ENCODE measurements at regions not wholly inside any gene's neighbourhood (a gene's known extent, or its start where the extent isn't known, plus 50 kb on each side); places are given as distances from the start of the nearest gene placed in this dataset.

DNA sequence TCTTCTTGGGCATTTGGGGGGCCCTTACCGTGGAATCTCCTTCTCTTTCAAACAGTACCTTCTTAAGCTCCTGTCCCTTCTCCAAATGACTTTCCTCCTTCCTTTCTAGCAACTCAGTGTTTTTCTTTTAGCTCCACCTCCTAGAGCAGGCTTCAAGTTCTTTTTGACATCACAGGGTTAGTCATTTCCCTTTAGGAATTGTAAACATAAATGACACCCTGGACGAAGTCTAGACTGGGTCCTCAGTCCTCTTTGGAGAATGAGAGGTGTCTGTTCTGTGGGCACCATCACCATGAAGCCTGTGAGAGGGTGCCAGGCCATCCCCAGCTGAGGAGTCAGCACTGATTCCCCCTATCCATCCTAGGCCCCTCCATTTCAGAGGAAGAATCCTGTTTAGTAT is 94.7 kb downstream of the SALL1 start:
- H2AFZ ChIP-seq (ENCODE audit: low read length), result no peak overlapping the region
- no peaks in the 10 kb centered on the region for H3K36me3 ChIP-seq (ENCODE audit: low read depth, low read length)
- ATAC-seq (no peak), DNase-seq (no peak)
- no peak overlapping the region for H3K4me3 ChIP-seq (ENCODE audit: low read length)
- intact Hi-C loops (cut with micrococcal nuclease), result no loop called here
- no peaks in the 10 kb centered on the region for H3K4me1 ChIP-seq (ENCODE audit: insufficient read depth, low read length)
- TF ChIP-seq, protein P1, sequence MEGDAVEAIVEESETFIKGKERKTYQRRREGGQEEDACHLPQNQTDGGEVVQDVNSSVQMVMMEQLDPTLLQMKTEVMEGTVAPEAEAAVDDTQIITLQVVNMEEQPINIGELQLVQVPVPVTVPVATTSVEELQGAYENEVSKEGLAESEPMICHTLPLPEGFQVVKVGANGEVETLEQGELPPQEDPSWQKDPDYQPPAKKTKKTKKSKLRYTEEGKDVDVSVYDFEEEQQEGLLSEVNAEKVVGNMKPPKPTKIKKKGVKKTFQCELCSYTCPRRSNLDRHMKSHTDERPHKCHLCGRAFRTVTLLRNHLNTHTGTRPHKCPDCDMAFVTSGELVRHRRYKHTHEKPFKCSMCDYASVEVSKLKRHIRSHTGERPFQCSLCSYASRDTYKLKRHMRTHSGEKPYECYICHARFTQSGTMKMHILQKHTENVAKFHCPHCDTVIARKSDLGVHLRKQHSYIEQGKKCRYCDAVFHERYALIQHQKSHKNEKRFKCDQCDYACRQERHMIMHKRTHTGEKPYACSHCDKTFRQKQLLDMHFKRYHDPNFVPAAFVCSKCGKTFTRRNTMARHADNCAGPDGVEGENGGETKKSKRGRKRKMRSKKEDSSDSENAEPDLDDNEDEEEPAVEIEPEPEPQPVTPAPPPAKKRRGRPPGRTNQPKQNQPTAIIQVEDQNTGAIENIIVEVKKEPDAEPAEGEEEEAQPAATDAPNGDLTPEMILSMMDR (conservative IDR thresholded peaks at IDR 0.05; ENCODE audit: low read depth, low read length), result no peak
- TF ChIP-seq EZH2 (IDR thresholded peaks at IDR 0.05; ENCODE audit: low read length, unreplicated experiment), result no peak
- TF ChIP-seq EZH2phosphoT487 (IDR thresholded peaks at IDR 0.05; ENCODE audit: borderline replicate concordance, low read length), result no peak
- no peak overlapping the region for H3K9ac ChIP-seq (ENCODE audit: low read length)
- POLR2A ChIA-PET (ENCODE audit: unreplicated experiment), result no interaction called here
- H3K79me2 ChIP-seq (ENCODE audit: low read length), result no peaks in the 10 kb centered on the region
- no peaks in the 10 kb centered on the region for H3K27me3 ChIP-seq (ENCODE audit: low read length)
- H3K4me2 ChIP-seq (ENCODE audit: low read length), result no peak overlapping the region
- no peaks in the 10 kb centered on the region for H4K20me1 ChIP-seq (ENCODE audit: low read length)
- no peaks in the 10 kb centered on the region for H3K9me3 ChIP-seq (ENCODE audit: low read length)
- no peaks in the 10 kb centered on the region for H3K9me2 ChIP-seq (replicated peaks; ENCODE audit: low read length)
- no TSS peak for BruUV-seq (replicated peaks)
- CTCF ChIA-PET, result no interaction called here
- H3F3A ChIP-seq (ENCODE audit: low read length, unreplicated experiment), result no peaks in the 10 kb centered on the region
- H3K27ac ChIP-seq (ENCODE audit: low read length), result no peak overlapping the region

DNA sequence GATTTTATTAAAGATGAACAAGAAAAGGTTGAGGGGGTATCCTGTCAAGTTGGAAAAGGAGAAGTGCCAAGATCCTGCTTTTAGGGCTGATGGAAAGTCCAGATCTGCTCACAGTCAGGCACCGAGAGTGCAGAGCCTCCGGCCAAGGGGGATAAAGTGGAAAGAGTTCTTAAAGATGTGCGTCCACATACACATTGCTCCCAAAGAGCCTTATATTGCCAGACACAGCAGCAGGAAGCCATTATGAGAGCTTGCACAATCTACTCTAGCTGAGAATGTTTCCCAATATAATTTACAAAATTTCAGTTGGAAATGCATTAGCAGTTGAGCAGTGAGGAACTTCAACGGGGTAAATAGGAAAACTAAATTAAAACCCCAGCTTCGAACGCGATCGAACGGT is 95.6 kb downstream of the SALL1 start:
- intact Hi-C loops (cut with micrococcal nuclease), result no loop called here
- Histone ChIP-seq H3K27me3 (ENCODE audit: low read length) (no peaks in the 10 kb centered on the region), H3K9me3 (ENCODE audit: low read length) (no peaks in the 10 kb centered on the region), H3K4me1 (ENCODE audit: insufficient read depth, low read length) (no peaks in the 10 kb centered on the region), H3K4me3 (ENCODE audit: low read length) (no peak overlapping the region), H3K9me2 (replicated peaks; ENCODE audit: low read length) (no peaks in the 10 kb centered on the region), H3K27ac (ENCODE audit: low read length) (no peak overlapping the region), H3F3A (ENCODE audit: low read length, unreplicated experiment) (no peaks in the 10 kb centered on the region), H3K36me3 (ENCODE audit: low read depth, low read length) (no peaks in the 10 kb centered on the region), H3K79me2 (ENCODE audit: low read length) (no peaks in the 10 kb centered on the region), H2AFZ (ENCODE audit: low read length) (no peak overlapping the region), H3K9ac (ENCODE audit: low read length) (no peak overlapping the region), H4K20me1 (ENCODE audit: low read length) (no peaks in the 10 kb centered on the region), H3K4me2 (ENCODE audit: low read length) (no peak overlapping the region)
- no peak for ATAC-seq
- no peak for DNase-seq
- no TSS peak for BruUV-seq (replicated peaks)
- ChIA-PET CTCF (no interaction called here), POLR2A (ENCODE audit: unreplicated experiment) (no interaction called here)
- TF ChIP-seq, protein P1 (conservative IDR thresholded peaks at IDR 0.05; ENCODE audit: low read depth, low read length), result no peak
- TF ChIP-seq EZH2phosphoT487 (IDR thresholded peaks at IDR 0.05; ENCODE audit: borderline replicate concordance, low read length) (no peak), EZH2 (IDR thresholded peaks at IDR 0.05; ENCODE audit: low read length, unreplicated experiment) (no peak)

DNA sequence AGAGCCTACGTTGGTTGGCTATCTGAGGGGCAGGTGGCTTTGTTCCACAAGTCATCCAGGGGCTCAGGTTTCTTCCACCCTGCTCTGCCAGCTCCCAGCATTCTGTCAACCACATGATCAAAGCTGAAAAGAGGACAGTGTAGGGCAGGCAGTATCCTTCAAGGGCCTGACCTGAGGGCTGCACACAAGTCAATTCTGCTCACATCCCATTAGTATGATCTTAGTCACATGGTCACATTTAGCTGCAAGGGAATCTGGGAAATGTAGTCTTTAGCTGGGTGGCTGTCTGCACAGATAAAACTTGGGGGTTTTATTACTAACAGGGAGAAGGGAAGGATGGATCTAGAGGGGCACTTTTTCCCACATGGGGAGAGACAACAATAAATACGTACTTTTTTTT is 97.3 kb downstream of the SALL1 start:
- no peaks in the 10 kb centered on the region for H3K9me2 ChIP-seq (replicated peaks; ENCODE audit: low read length)
- H3F3A ChIP-seq (ENCODE audit: low read length, unreplicated experiment), result no peaks in the 10 kb centered on the region
- no peak for ATAC-seq
- no TSS peak for BruUV-seq (replicated peaks)
- no peaks in the 10 kb centered on the region for H3K36me3 ChIP-seq (ENCODE audit: low read depth, low read length)
- H3K4me1 ChIP-seq (ENCODE audit: insufficient read depth, low read length), result no peaks in the 10 kb centered on the region
- intact Hi-C loops (cut with micrococcal nuclease), result no loop called here
- H3K4me2 ChIP-seq (ENCODE audit: low read length), result no peak overlapping the region
- H2AFZ ChIP-seq (ENCODE audit: low read length), result no peak overlapping the region
- DNase-seq, result no peak
- no peaks in the 10 kb centered on the region for H3K79me2 ChIP-seq (ENCODE audit: low read length)
- ChIA-PET CTCF (no interaction called here), POLR2A (ENCODE audit: unreplicated experiment) (no interaction called here)
- no peak overlapping the region for H3K9ac ChIP-seq (ENCODE audit: low read length)
- H3K27ac ChIP-seq (ENCODE audit: low read length), result no peak overlapping the region
- no peaks in the 10 kb centered on the region for H3K27me3 ChIP-seq (ENCODE audit: low read length)
- no peaks in the 10 kb centered on the region for H4K20me1 ChIP-seq (ENCODE audit: low read length)
- TF ChIP-seq EZH2 (IDR thresholded peaks at IDR 0.05; ENCODE audit: low read length, unreplicated experiment), result no peak
- TF ChIP-seq EZH2phosphoT487 (IDR thresholded peaks at IDR 0.05; ENCODE audit: borderline replicate concordance, low read length), result no peak
- TF ChIP-seq, protein P1 (conservative IDR thresholded peaks at IDR 0.05; ENCODE audit: low read depth, low read length), result no peak
- H3K9me3 ChIP-seq (ENCODE audit: low read length), result no peaks in the 10 kb centered on the region
- H3K4me3 ChIP-seq (ENCODE audit: low read length), result no peak overlapping the region

Data from PC-3 (cell line).